ENCODE measurements at regions not wholly inside any gene's neighbourhood (a gene's known extent, or its start where the extent isn't known, plus 50 kb on each side); places are given as distances from the start of the nearest gene placed in this dataset.
A peak's percentile ranks its signal among the peaks of the same experiment; 100 is the strongest.

- no peak for TF ChIP-seq EZH2 (IDR thresholded peaks at IDR 0.05; ENCODE audit: insufficient read depth, low read length)
- no peak for TF ChIP-seq CTCF (IDR thresholded peaks at IDR 0.05; ENCODE audit: insufficient read depth, low read depth, low read length)
- no peaks in the 10 kb centered on the region for H3K9me3 ChIP-seq (ENCODE audit: insufficient read depth, low read depth, low read length)
- H3K27me3 ChIP-seq (ENCODE audit: insufficient read depth, low read length): no peaks in the 10 kb centered on the region
- H3K4me3 ChIP-seq (ENCODE audit: insufficient read depth, low read depth, low read length): no peak overlapping the region
- no peak overlapping the region for H3K27ac Mint-ChIP-seq (ENCODE audit: unreplicated experiment)
- no peaks in the 10 kb centered on the region for H4K20me1 ChIP-seq (ENCODE audit: insufficient read depth, low read length)
- H3K36me3 ChIP-seq (ENCODE audit: insufficient read depth, low read length): no peaks in the 10 kb centered on the region
- FAIRE-seq (no peak), DNase-seq (ENCODE audit: low read depth) (no peak)
- H3K9me3 Mint-ChIP-seq (ENCODE audit: unreplicated experiment): peaks cover 2% of the 10 kb centered on the region
- H3K4me1 Mint-ChIP-seq (ENCODE audit: low read depth, unreplicated experiment): peaks cover 13% of the 10 kb centered on the region
- no peak overlapping the region for H3K9ac ChIP-seq (ENCODE audit: low read length)
- H3K4me1 ChIP-seq (ENCODE audit: insufficient read depth, low read length): peaks cover 24% of the 10 kb centered on the region
- no peak overlapping the region for H3K4me2 ChIP-seq (ENCODE audit: low read length)
- no peaks in the 10 kb centered on the region for H3K36me3 Mint-ChIP-seq (ENCODE audit: low read depth, unreplicated experiment)
- no peak overlapping the region for H3K27ac ChIP-seq (ENCODE audit: low read depth, low read length)
- peaks cover 23% of the 10 kb centered on the region for H3K27me3 Mint-ChIP-seq (ENCODE audit: low read depth, unreplicated experiment)
- no peak overlapping the region for H2AFZ ChIP-seq (ENCODE audit: low read depth, low read length)
- H3K4me3 Mint-ChIP-seq (ENCODE audit: unreplicated experiment): no peak overlapping the region
- no peaks in the 10 kb centered on the region for H3K79me2 ChIP-seq (ENCODE audit: insufficient read depth, low read length)
Measured at GRCh38 chr3:126269354-126269753, 87.9 kb downstream of the KLF15 start.

GRCh38 chr3:126268866-126269265 lies 88.3 kb downstream of the KLF15 start:
- Mint-ChIP-seq H3K27ac (ENCODE audit: unreplicated experiment) (no peak overlapping the region), H3K27me3 (ENCODE audit: low read depth, unreplicated experiment) (peaks cover 24% of the 10 kb centered on the region), H3K9me3 (ENCODE audit: unreplicated experiment) (peaks cover 2% of the 10 kb centered on the region), H3K36me3 (ENCODE audit: low read depth, unreplicated experiment) (no peaks in the 10 kb centered on the region), H3K4me3 (ENCODE audit: unreplicated experiment) (no peak overlapping the region), H3K4me1 (ENCODE audit: low read depth, unreplicated experiment) (peaks cover 13% of the 10 kb centered on the region)
- no peaks in the 10 kb centered on the region for H4K20me1 ChIP-seq (ENCODE audit: insufficient read depth, low read length)
- no peak overlapping the region for H3K4me2 ChIP-seq (ENCODE audit: low read length)
- H2AFZ ChIP-seq (ENCODE audit: low read depth, low read length): no peak overlapping the region
- no peak overlapping the region for H3K4me3 ChIP-seq (ENCODE audit: insufficient read depth, low read depth, low read length)
- H3K27ac ChIP-seq (ENCODE audit: low read depth, low read length): no peak overlapping the region
- no peaks in the 10 kb centered on the region for H3K9me3 ChIP-seq (ENCODE audit: insufficient read depth, low read depth, low read length)
- H3K27me3 ChIP-seq (ENCODE audit: insufficient read depth, low read length): no peaks in the 10 kb centered on the region
- DNase-seq (ENCODE audit: low read depth): no peak
- no peak overlapping the region for H3K9ac ChIP-seq (ENCODE audit: low read length)
- H3K79me2 ChIP-seq (ENCODE audit: insufficient read depth, low read length): no peaks in the 10 kb centered on the region
- TF ChIP-seq CTCF (IDR thresholded peaks at IDR 0.05; ENCODE audit: insufficient read depth, low read depth, low read length) (no peak), EZH2 (IDR thresholded peaks at IDR 0.05; ENCODE audit: insufficient read depth, low read length) (no peak)
- H3K36me3 ChIP-seq (ENCODE audit: insufficient read depth, low read length): no peaks in the 10 kb centered on the region
- no peak for FAIRE-seq
- peaks cover 24% of the 10 kb centered on the region for H3K4me1 ChIP-seq (ENCODE audit: insufficient read depth, low read length)

GRCh38 chr3:126267976-126268615 lies 87.7 kb upstream of the ALDH1L1 start:
- Mint-ChIP-seq H3K36me3 (ENCODE audit: low read depth, unreplicated experiment) (peaks cover under 1% of the 10 kb centered on the region), H3K9me3 (ENCODE audit: unreplicated experiment) (peaks cover 4% of the 10 kb centered on the region), H3K27ac (ENCODE audit: unreplicated experiment) (peak overlapping the region; percentile 75), H3K4me3 (ENCODE audit: unreplicated experiment) (peak overlapping the region; percentile 63), H3K4me1 (ENCODE audit: low read depth, unreplicated experiment) (peaks cover 13% of the 10 kb centered on the region), H3K27me3 (ENCODE audit: low read depth, unreplicated experiment) (peaks cover 20% of the 10 kb centered on the region)
- Histone ChIP-seq H3K27ac (ENCODE audit: low read depth, low read length) (peak overlapping the region; percentile 42), H3K9me3 (ENCODE audit: insufficient read depth, low read depth, low read length) (no peaks in the 10 kb centered on the region), H2AFZ (ENCODE audit: low read depth, low read length) (peak overlapping the region; percentile 72), H3K36me3 (ENCODE audit: insufficient read depth, low read length) (no peaks in the 10 kb centered on the region), H3K4me1 (ENCODE audit: insufficient read depth, low read length) (peaks cover 24% of the 10 kb centered on the region), H3K9ac (ENCODE audit: low read length) (peak overlapping the region; percentile 72), H3K27me3 (ENCODE audit: insufficient read depth, low read length) (no peaks in the 10 kb centered on the region), H3K4me3 (ENCODE audit: insufficient read depth, low read depth, low read length) (peak overlapping the region; percentile 51), H3K4me2 (ENCODE audit: low read length) (peak overlapping the region; percentile 88), H4K20me1 (ENCODE audit: insufficient read depth, low read length) (no peaks in the 10 kb centered on the region), H3K79me2 (ENCODE audit: insufficient read depth, low read length) (no peaks in the 10 kb centered on the region)
- FAIRE-seq: no peak
- DNase-seq (ENCODE audit: low read depth): no peak
- TF ChIP-seq EZH2 (IDR thresholded peaks at IDR 0.05; ENCODE audit: insufficient read depth, low read length): no peak

Measured in astrocyte (in vitro differentiated cells and primary cell).